ENCODE measurements at regions not wholly inside any gene's neighbourhood (a gene's known extent, or its start where the extent isn't known, plus 50 kb on each side); places are given as distances from the start of the nearest gene placed in this dataset.
"Not testable (repeated sequence)": the region's sequence is repeated elsewhere in the genome, so short reads cannot be mapped to it uniquely, and the experiment has no call there.

DNA sequence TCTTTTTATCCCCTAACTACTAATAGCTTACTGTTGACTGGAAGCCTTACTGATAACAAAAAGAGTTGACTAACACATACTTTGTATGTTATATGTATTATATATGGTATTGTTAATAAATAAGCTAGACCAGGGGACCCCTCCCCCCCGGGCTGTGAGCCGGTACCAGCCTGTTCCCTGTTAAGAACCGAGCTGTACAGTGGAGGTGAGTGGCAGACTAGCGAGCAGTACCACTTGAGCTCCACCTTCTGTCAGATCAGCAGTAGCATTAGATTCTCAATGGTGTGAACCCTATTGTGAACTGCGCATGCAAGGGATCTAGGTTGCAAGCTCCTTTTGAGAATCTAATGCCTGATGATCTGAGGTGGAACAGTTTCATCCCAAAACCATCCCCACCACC, 377.0 kb downstream of the IPMK start:
- FAIRE-seq (no peak), DNase-seq (ENCODE audit: insufficient read length, low spot score) (no peak)
- TF ChIP-seq, protein P1, sequence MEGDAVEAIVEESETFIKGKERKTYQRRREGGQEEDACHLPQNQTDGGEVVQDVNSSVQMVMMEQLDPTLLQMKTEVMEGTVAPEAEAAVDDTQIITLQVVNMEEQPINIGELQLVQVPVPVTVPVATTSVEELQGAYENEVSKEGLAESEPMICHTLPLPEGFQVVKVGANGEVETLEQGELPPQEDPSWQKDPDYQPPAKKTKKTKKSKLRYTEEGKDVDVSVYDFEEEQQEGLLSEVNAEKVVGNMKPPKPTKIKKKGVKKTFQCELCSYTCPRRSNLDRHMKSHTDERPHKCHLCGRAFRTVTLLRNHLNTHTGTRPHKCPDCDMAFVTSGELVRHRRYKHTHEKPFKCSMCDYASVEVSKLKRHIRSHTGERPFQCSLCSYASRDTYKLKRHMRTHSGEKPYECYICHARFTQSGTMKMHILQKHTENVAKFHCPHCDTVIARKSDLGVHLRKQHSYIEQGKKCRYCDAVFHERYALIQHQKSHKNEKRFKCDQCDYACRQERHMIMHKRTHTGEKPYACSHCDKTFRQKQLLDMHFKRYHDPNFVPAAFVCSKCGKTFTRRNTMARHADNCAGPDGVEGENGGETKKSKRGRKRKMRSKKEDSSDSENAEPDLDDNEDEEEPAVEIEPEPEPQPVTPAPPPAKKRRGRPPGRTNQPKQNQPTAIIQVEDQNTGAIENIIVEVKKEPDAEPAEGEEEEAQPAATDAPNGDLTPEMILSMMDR (IDR thresholded peaks at IDR 0.05; ENCODE audit: insufficient read depth, missing control alignments) = no peak

- DNase-seq (ENCODE audit: insufficient read length, low spot score); FAIRE-seq: not testable (repeated sequence)
These were observed 382.1 kb downstream of the IPMK start for GRCh38 chr10:57885618-57885968.

- TF ChIP-seq, protein P1 (IDR thresholded peaks at IDR 0.05; ENCODE audit: insufficient read depth, missing control alignments) = no peak
- DNase-seq (ENCODE audit: insufficient read length, low spot score) = no peak
- FAIRE-seq = no peak
These were observed 382.6 kb downstream of the IPMK start for GRCh38 chr10:57884965-57885617.

GRCh38 chr10:57884407-57884806, 383.3 kb downstream of the IPMK start:
- no peak for FAIRE-seq
- TF ChIP-seq, protein P1 (IDR thresholded peaks at IDR 0.05; ENCODE audit: insufficient read depth, missing control alignments) = no peak
- DNase-seq (ENCODE audit: insufficient read length, low spot score) = no peak

DNA sequence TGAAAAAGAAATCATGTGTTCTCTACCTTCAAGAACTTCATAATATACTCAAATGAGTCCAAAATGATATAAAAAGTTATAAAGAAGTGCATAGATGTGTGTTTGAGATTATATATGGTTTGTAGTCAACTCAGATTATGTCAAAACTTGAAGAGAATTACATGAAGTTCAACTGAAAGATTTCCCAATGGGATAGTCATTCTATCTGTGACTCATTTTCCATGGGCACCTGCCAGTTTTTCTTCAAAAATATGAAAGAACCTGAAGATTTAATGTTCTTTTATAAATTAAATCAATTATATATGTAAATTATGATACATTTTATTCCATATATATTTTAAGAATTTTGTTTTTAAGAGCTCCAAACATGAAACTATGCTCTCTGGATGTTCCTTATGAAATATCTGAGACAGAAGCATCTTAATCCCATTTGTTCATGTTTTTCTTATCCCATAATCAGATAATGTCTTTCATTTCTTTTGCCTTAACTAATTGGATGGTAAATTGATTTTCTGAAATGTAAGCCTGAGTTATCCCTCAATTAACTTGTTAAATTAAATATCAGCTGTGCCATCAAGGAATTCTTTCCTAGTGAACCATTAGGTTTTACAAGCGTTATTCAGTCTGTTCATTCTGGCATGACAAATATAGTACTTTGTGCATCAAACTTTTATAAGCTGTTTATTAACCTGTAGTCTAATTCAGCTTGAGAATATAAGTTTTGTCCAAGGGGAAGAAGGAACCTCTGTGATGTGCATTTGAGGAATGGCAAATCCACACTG, 387.1 kb downstream of the IPMK start:
- FAIRE-seq = peak; percentile 41
- TF ChIP-seq, protein P1 (IDR thresholded peaks at IDR 0.05; ENCODE audit: insufficient read depth, missing control alignments) = no peak
- DNase-seq (ENCODE audit: insufficient read length, low spot score) = no peak

- no peak for DNase-seq (ENCODE audit: insufficient read length, low spot score)
- TF ChIP-seq, protein P1 (IDR thresholded peaks at IDR 0.05; ENCODE audit: insufficient read depth, missing control alignments) = no peak
- no peak for FAIRE-seq
These were observed 392.9 kb downstream of the IPMK start for GRCh38 chr10:57874810-57875209.

GRCh38 chr10:57867241-57867640, 400.5 kb downstream of the IPMK start:
- FAIRE-seq = no peak
- TF ChIP-seq, protein P1 (IDR thresholded peaks at IDR 0.05; ENCODE audit: insufficient read depth, missing control alignments) = no peak
- DNase-seq (ENCODE audit: insufficient read length, low spot score) = no peak

All from D721Med (cell line).